ENCODE measurements at regions not wholly inside any gene's neighbourhood (a gene's known extent, or its start where the extent isn't known, plus 50 kb on each side); places are given as distances from the start of the nearest gene placed in this dataset.

DNA sequence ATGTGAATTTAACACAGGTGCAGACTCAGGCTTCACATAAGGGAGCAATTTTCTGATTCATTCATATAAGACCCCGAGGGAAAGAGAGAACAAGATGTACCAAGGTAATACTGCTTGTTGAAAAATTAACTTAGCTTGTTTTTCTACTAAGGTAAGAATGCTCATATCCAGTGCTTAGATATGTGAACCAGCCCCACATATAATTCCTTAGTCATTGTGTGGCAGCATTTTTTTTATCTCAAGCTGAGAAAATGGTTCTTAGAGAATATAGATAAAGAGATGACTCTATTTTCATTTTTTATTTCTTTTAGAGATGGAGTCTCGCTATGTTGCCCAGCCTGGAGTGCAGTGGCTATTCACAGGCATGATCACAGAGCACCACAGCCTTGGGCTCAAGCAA lies 121.8 kb upstream of the SEM1 start:
- TF ChIP-seq FOXA2 (IDR thresholded peaks at IDR 0.05): no peak
- TF ChIP-seq, protein P1, sequence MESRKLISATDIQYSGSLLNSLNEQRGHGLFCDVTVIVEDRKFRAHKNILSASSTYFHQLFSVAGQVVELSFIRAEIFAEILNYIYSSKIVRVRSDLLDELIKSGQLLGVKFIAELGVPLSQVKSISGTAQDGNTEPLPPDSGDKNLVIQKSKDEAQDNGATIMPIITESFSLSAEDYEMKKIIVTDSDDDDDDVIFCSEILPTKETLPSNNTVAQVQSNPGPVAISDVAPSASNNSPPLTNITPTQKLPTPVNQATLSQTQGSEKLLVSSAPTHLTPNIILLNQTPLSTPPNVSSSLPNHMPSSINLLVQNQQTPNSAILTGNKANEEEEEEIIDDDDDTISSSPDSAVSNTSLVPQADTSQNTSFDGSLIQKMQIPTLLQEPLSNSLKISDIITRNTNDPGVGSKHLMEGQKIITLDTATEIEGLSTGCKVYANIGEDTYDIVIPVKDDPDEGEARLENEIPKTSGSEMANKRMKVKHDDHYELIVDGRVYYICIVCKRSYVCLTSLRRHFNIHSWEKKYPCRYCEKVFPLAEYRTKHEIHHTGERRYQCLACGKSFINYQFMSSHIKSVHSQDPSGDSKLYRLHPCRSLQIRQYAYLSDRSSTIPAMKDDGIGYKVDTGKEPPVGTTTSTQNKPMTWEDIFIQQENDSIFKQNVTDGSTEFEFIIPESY (IDR thresholded peaks at IDR 0.05): no peak
- TF ChIP-seq, protein P2, sequence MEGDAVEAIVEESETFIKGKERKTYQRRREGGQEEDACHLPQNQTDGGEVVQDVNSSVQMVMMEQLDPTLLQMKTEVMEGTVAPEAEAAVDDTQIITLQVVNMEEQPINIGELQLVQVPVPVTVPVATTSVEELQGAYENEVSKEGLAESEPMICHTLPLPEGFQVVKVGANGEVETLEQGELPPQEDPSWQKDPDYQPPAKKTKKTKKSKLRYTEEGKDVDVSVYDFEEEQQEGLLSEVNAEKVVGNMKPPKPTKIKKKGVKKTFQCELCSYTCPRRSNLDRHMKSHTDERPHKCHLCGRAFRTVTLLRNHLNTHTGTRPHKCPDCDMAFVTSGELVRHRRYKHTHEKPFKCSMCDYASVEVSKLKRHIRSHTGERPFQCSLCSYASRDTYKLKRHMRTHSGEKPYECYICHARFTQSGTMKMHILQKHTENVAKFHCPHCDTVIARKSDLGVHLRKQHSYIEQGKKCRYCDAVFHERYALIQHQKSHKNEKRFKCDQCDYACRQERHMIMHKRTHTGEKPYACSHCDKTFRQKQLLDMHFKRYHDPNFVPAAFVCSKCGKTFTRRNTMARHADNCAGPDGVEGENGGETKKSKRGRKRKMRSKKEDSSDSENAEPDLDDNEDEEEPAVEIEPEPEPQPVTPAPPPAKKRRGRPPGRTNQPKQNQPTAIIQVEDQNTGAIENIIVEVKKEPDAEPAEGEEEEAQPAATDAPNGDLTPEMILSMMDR (IDR thresholded peaks at IDR 0.05; ENCODE audit: low read depth, low read length, missing input control): no peak
- no peak for TF ChIP-seq TAF1 (conservative IDR thresholded peaks at IDR 0.05)
- no peak for TF ChIP-seq JUND (IDR thresholded peaks at IDR 0.05)
- TF ChIP-seq, protein P3, sequence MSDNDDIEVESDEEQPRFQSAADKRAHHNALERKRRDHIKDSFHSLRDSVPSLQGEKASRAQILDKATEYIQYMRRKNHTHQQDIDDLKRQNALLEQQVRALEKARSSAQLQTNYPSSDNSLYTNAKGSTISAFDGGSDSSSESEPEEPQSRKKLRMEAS (IDR thresholded peaks at IDR 0.05): no peak
- no peak for TF ChIP-seq GABPA (IDR thresholded peaks at IDR 0.05 in 1 of 2, conservative IDR thresholded peaks at IDR 0.05 in 1 of 2)
- no peak for TF ChIP-seq RAD21 (IDR thresholded peaks at IDR 0.05)
- TF ChIP-seq, protein P4, sequence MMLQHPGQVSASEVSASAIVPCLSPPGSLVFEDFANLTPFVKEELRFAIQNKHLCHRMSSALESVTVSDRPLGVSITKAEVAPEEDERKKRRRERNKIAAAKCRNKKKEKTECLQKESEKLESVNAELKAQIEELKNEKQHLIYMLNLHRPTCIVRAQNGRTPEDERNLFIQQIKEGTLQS (IDR thresholded peaks at IDR 0.05): no peak
- H3K9me3 ChIP-seq (ENCODE audit: control insufficient read depth in 4 of 4, low read length in 3 of 4): no peaks in the 10 kb centered on the region
- no peak overlapping the region for H3K9ac ChIP-seq (ENCODE audit: low read depth in 1 of 2, low read length in 2 of 2)
- no peak overlapping the region for H3K4me3 ChIP-seq (ENCODE audit: low read depth in 1 of 3, low read length in 3 of 3)
- H3K27me3 ChIP-seq (ENCODE audit: control insufficient read depth in 4 of 4, insufficient read depth in 4 of 4, low read length in 3 of 4): no peaks in the 10 kb centered on the region
- 84% methylated on average over 2 of the region's 2 CpGs for WGBS
- no peak overlapping the region for H3K27ac ChIP-seq (ENCODE audit: low read depth in 1 of 2, low read length in 2 of 2)
- DNase-seq (ENCODE audit: low spot score): no peak
- H3K36me3 ChIP-seq (ENCODE audit: control insufficient read depth in 4 of 4, insufficient read depth in 3 of 4, low read depth in 1 of 4, low read length in 3 of 4): no peaks in the 10 kb centered on the region
- H3K4me1 ChIP-seq (ENCODE audit: control insufficient read depth in 4 of 4, insufficient read depth in 4 of 4, low read length in 3 of 4): no peaks in the 10 kb centered on the region

DNA sequence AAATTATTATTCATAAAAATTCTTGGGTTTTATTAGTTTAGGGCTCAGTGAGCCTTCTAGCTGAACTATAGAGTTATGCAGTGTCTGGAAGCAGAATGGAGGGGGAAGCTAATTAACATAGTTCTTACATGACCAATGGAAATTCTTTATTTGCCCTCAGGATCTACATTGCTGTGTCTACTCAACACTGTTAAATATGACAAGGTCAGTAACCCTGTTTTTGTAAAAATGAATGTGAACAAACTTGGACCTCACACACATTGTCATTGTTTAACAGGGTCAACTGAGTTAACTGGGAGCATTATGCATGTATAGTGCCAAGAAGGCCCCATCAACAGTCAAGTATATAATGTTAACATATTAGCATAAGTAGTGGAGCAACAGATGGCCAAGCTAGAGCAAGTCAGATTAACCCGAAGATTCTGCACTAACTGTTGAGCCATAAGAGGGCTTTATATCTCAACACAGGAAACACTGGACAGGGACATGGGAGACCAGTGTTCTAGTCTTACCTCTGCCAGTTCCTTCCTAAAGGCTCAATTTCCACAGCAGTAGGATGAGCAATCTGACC lies 122.5 kb upstream of the SEM1 start:
- no peak for DNase-seq (ENCODE audit: low spot score)
- no peak overlapping the region for H3K4me3 ChIP-seq (ENCODE audit: low read depth in 1 of 3, low read length in 3 of 3)
- no peaks in the 10 kb centered on the region for H3K4me1 ChIP-seq (ENCODE audit: control insufficient read depth in 4 of 4, insufficient read depth in 4 of 4, low read length in 3 of 4)
- WGBS: 90% methylated on average over 1 of the region's 1 CpG
- no peaks in the 10 kb centered on the region for H3K27me3 ChIP-seq (ENCODE audit: control insufficient read depth in 4 of 4, insufficient read depth in 4 of 4, low read length in 3 of 4)
- H3K9me3 ChIP-seq (ENCODE audit: control insufficient read depth in 4 of 4, low read length in 3 of 4): no peaks in the 10 kb centered on the region
- TF ChIP-seq, protein P2 (IDR thresholded peaks at IDR 0.05; ENCODE audit: low read depth, low read length, missing input control): no peak
- no peak overlapping the region for H3K27ac ChIP-seq (ENCODE audit: low read depth in 1 of 2, low read length in 2 of 2)
- no peak overlapping the region for H3K9ac ChIP-seq (ENCODE audit: low read depth in 1 of 2, low read length in 2 of 2)
- H3K36me3 ChIP-seq (ENCODE audit: control insufficient read depth in 4 of 4, insufficient read depth in 3 of 4, low read depth in 1 of 4, low read length in 3 of 4): no peaks in the 10 kb centered on the region
